HG03565 (cell line): ENCODE measurements at regions not wholly inside any gene's neighbourhood (a gene's known extent, or its start where the extent isn't known, plus 50 kb on each side); places are given as distances from the start of the nearest gene placed in this dataset.
"Not testable (repeated sequence)": the region's sequence is repeated elsewhere in the genome, so short reads cannot be mapped to it uniquely, and the experiment has no call there.

Experiments
- ATAC-seq: cut with Tn5 transposase; IDR thresholded peaks from one replicate; pipeline ENCODE4 v1.9.1; 2021; ENCODE audit warnings: mild to moderate bottlenecking, moderate library complexity; ENCODE audit not compliant: unreplicated experiment

DNA sequence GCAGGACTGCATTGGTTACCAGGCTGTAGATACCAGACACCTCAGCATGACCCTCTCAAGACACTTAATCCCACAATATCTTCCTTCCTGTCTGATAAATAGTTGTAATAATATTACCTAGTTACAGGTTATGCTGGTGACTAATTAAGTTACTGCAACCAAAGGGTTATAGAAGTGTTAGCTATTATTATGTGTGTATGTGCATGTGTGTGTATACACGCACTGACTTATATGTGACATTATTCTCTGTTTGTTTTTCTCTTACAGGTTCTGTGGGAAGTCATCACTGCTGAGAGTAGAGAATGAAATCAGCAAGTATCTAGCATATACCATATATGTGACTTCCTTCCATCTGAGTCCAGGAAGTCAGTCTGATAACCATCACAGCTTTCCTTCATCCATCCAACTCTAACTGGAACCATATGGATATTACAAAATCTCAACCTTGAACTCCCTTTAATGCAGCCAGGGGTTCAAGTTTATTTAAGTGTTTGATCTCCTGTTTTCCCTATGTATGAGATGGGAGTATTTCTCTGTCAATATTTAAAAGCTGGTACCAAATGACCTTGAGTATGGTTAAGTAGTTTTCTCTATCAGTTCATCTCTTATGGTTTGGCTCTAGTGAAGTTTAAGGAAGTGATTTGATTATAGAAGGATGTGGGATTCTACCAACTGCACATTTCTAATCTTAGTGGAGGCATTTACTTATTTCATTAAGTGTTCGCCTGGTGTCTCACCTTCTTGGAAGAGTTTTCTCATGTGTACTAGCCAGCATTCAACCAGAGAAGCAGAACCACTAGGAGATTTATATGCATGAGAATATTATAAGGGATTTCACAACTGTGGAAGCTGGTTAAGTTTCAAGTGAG, 313.2 kb downstream of the HIVEP2 start:
- no peak for ATAC-seq

DNA sequence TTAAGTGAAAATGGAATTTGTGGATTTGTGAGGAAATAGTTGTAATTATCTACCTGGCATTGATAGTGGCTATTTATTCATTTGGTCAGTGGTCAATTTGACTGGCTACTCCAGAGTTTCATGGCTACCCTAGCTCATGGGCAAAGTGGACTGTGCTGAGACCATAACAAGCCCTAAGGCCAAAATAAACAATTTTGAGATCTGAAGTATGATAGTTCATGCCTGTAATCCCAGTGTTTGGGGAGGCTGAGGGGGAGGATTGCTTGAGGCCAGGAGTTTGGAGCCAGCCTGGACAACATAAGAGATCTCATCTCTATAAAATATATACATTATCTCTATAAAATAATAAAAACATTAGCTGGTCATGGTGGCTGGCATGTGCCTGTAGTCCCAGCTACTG, 311.7 kb downstream of the HIVEP2 start:
- ATAC-seq: no peak

- ATAC-seq: no peak
Measured at GRCh38 chr6:142635130-142635529, 309.8 kb downstream of the HIVEP2 start.

GRCh38 chr6:142637624-142638351, 307.2 kb downstream of the HIVEP2 start:
- no peak for ATAC-seq

GRCh38 chr6:142642651-142643050, 302.3 kb downstream of the HIVEP2 start:
- no peak for ATAC-seq

- ATAC-seq: no peak
Measured at GRCh38 chr6:142644866-142645265, 300.1 kb downstream of the HIVEP2 start.

- no peak for ATAC-seq
Measured at GRCh38 chr6:142645663-142646062, 299.3 kb downstream of the HIVEP2 start.

DNA sequence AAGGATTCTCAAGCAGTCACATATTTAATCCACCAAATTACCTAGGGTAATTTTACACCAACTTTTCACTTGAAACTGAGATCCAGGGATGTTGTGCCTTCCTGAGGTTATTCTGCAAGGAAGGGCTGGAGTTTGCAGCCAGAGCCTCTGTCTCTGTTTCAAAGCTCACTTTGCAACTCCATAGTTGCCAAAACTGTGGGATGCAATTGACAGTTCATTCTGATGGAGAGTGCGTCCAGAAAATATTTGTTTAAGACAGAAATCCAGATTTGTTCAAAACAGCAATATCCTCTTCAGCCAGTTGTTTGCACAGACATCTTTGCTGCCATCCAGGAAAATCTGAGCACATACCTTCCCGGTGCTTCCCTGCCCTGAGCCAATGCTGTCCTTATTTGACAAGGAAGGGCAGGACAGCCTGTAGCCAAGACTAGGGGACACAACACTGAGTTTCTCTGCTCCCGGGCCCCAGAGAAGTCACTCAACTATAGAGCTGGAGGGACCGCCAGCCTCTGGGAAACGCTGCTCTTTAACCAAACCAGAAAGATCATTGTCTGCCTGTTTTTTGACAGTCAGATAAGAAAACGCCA, 297.4 kb downstream of the HIVEP2 start:
- ATAC-seq: no peak

- ATAC-seq: no peak
Measured at GRCh38 chr6:142648036-142648451, 296.9 kb downstream of the HIVEP2 start.

DNA sequence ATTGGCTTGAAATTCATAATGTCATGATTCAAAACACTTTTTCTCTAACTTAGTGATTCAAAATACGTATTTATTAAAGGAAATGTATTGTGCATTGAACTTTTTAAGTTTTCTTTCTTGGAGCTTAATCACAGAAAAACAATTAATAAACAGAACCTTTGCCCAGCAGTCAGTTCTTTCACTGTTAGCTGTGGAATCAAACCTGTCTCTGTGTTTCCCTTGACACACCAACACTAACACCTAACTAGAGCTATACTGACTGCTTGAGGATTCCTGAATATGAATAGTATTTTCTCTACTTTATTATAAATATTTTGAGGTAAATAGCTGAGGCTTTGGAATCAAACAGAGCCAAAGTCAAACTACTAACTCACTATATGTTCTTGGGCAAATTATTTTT, 296.4 kb downstream of the HIVEP2 start:
- no peak for ATAC-seq

GRCh38 chr6:142649438-142650234, 295.3 kb downstream of the HIVEP2 start:
- not testable (repeated sequence) for ATAC-seq

DNA sequence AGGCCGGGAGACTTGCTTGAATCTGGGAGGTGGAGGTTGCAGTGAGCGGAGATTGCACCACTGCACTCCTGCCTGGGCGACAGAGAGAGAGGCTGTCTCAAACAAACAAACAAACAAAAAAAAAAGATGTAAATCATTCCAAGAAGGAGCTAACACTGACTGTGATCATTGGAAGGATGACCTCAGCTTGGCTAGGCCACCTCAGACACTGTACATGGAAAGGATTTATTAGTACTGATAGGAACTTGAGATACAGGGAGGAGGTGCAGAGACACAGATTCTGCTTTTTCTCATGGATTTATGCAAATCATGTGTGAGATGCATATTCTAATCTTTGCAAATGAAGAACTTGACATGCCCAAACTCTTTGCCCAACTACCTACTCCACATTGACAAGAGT, 293.6 kb downstream of the HIVEP2 start:
- no peak for ATAC-seq

GRCh38 chr6:142653710-142654420, 291.1 kb downstream of the HIVEP2 start:
- no peak for ATAC-seq

GRCh38 chr6:142659661-142660060, 285.3 kb downstream of the HIVEP2 start:
- no peak for ATAC-seq

DNA sequence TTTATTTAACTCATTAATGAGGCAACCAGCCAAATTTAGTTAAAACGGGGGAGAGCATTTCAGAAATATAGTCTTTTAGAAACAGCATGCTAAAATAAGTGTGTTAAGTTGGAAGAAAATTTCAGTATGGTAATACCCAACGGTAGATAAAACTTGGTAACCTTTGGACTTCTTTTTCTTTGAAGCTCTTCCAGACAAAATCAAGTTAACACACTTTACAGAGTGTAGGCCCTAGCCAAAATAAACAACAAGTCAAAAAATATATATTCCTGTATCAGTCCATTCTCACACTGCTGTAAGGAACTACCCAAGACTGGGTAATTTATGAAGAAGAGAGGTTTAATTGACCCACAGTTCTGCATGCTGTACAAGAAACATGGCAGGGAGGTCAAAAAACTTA, 279.6 kb downstream of the HIVEP2 start:
- ATAC-seq: no peak

- no peak for ATAC-seq
Measured at GRCh38 chr6:142666599-142667185, 278.3 kb downstream of the HIVEP2 start.

DNA sequence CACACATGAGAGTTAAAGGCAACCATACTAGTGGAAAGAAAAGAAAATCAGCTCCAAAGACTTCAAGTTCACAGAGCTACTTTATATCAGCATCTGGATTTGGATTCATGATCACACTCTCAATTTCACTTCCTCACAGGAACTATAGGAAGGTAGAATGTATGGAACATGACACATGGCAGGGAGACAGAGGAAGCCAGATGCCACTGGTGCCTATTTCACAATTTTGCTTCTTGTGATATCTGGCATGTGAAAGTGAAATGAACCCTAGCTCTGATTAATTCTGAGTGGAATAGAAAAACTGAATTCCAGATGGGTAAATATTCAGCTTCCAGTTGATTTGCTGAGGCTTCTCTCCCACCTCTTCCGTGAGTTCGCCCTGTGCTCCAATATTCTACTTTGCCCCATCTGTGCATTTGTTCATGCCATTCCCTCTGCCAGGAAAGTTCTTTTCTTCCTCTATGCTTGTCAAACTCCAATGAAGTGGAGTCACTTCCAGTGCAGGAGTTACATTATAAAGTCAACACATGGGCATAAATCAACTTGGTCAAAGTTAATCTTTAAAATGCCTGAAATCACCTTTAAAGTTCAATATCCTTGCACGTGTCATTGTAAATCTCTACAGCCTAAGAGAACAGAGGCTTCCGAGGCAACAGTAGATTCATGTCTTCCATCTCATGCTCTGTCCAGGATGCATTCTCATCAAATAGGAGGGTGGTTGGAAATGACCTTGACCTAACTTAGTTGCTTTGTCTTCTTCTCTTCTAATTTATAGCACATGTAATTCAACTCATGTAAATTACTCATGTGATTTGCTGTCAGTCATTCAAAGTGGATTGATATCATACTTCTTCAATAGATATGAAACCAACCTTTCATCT, 275.3 kb downstream of the HIVEP2 start:
- ATAC-seq: no peak

- ATAC-seq: peak; percentile 90
Measured at GRCh38 chr6:142671791-142672190, 273.2 kb downstream of the HIVEP2 start.

DNA sequence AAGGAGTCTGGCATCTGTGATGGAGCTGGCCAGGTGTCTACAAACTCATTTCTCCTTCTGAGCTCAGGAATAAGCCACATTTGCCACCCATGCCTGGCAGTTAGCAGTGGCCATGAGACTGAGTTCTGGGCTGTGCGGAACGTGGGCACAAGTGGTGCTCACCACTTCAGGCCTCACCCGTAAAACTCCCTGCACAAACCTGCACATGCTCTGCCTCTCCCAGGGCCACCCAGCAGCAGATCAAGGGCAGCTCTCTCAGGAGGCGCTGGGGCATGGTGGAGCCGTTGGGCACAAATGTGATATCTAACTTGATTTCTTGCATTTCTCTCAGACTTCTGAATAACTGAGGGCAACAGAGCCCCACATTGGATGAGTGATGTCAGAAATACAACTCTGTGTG, 269.5 kb downstream of the HIVEP2 start:
- no peak for ATAC-seq
